ENCODE measurements at regions not wholly inside any gene's neighbourhood (a gene's known extent, or its start where the extent isn't known, plus 50 kb on each side); places are given as distances from the start of the nearest gene placed in this dataset.

DNA sequence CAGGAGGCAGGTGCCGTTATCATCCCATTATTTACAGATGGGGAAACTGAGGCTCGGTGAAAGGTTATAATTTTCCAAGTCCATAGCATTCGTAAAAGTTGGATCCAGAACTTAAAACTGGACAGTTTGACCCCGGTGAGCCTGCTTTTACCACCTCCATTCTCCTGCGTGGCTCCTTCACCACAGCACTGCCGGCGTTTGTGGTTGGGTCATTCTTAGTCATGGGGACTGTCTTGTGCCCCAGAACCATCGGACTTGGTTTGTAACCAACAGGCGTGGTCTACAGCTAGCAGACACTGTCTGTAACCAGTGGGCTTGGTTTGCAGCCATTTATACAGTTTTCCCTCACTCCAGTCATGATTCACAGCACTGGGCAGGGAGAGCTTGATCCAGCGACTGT, 511.3 kb downstream of the NPHP4 start:
- TF ChIP-seq POLR2A (IDR thresholded peaks at IDR 0.05) (no peak), EP300 (IDR thresholded peaks at IDR 0.05; ENCODE audit: low read depth) (no peak), CTCF (IDR thresholded peaks at IDR 0.05) (no peak), POLR2AphosphoS5 (IDR thresholded peaks at IDR 0.05) (no peak)
- peaks cover 10% of the 10 kb centered on the region for H3K27me3 ChIP-seq
- no peaks in the 10 kb centered on the region for H3K9me3 ChIP-seq
- WGBS, 2 donors (ENCODE audit: low coverage in 1 of 2) = 60 to 87% methylated on average over 1 to 10 of the region's 10 CpGs
- in situ Hi-C loops (cut with MboI; ENCODE audit: low pct_ligation_motif_present in 1 of 4, low pct_unique_long_range_greater_than_20kb in 1 of 4, low sequenced_read_pairs in 3 of 4) (no loop called here), intact Hi-C loops (cut with DNase I; ENCODE audit: low total_unique reads) (no loop called here)
- H3K4me1 ChIP-seq = no peaks in the 10 kb centered on the region
- no peak overlapping the region for H3K27ac ChIP-seq
- no peak for DNase-seq
- H3K4me3 ChIP-seq = no peak overlapping the region
- H3K36me3 ChIP-seq = no peaks in the 10 kb centered on the region

DNA sequence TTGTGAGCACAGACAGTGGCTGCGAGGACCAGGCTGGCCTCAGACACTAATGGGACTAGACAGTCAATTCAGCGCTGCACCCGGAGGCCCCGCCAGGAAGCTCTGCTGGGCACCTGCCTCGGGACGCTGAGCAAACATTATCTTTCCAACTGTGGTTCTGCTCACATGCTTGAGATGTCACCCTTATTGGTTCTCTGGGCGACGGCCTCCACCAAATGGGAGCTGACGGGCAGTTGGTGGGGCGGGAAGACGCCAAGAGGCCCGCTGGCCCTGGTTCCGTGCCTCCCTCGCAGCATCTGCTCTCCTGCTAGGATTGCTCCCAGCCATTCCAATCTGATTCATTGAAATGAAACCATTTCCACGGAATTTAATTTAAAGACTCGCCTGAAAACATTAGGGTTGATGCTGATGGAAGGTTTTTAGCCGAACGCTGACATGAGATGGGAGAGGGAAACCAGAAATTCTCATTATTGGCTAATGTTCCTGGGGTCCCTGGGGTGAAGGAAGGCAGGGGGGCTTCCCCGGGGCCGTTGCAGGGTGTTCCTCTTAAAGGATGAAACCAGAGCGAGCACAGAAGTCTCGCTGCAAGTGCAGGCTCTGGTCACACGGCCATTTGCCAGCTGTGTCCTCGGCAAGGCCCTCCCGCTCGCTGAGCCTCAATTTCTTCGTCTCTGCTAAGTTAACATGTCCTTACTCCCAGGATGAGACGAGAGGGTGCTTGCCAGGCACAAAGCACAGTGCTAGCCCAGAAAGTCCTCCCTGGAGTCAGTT, 512.2 kb downstream of the NPHP4 start:
- DNase-seq = no peak
- TF ChIP-seq CTCF (IDR thresholded peaks at IDR 0.05) = no peak
- TF ChIP-seq POLR2AphosphoS5 (IDR thresholded peaks at IDR 0.05) = no peak
- no peak for TF ChIP-seq POLR2A (IDR thresholded peaks at IDR 0.05)
- TF ChIP-seq EP300 (IDR thresholded peaks at IDR 0.05; ENCODE audit: low read depth) = no peak
- no peaks in the 10 kb centered on the region for H3K4me1 ChIP-seq
- intact Hi-C loops (cut with DNase I; ENCODE audit: low total_unique reads) (no loop called here), in situ Hi-C loops (cut with MboI; ENCODE audit: low pct_ligation_motif_present in 1 of 4, low pct_unique_long_range_greater_than_20kb in 1 of 4, low sequenced_read_pairs in 3 of 4) (no loop called here)
- no peak overlapping the region for H3K27ac ChIP-seq
- peaks cover 10% of the 10 kb centered on the region for H3K27me3 ChIP-seq
- H3K36me3 ChIP-seq = no peaks in the 10 kb centered on the region
- 73 to 76% methylated on average over 5 to 28 of the region's 28 CpGs for WGBS, 2 donors (ENCODE audit: low coverage in 1 of 2)
- H3K4me3 ChIP-seq = no peak overlapping the region
- H3K9me3 ChIP-seq = no peaks in the 10 kb centered on the region

DNA sequence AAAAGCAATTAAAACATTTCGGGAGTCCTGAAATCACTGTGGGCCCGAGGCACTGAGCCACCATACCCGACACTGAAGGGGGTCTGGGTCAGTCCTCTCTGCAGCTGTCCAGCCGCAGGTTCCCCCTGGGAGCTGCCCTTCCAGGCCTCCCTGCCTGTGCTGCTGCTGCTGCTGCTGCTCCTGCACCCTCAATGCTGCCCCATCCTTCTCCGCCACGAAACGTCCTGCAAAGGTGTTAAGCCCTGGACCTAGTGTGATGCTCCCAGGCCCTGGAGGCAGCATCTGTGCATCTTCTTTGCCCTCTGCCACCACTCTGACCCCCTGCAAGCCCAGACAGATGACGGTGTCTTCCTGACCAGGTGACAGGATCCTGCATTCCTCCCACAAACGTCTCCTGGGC, 513.3 kb downstream of the NPHP4 start:
- intact Hi-C loops (cut with DNase I; ENCODE audit: low total_unique reads) (no loop called here), in situ Hi-C loops (cut with MboI; ENCODE audit: low pct_ligation_motif_present in 1 of 4, low pct_unique_long_range_greater_than_20kb in 1 of 4, low sequenced_read_pairs in 3 of 4) (no loop called here)
- peaks cover 10% of the 10 kb centered on the region for H3K27me3 ChIP-seq
- 73 to 76% methylated on average over 3 to 9 of the region's 9 CpGs for WGBS, 2 donors (ENCODE audit: low coverage in 1 of 2)
- TF ChIP-seq CTCF (IDR thresholded peaks at IDR 0.05) (no peak), POLR2A (IDR thresholded peaks at IDR 0.05) (no peak), EP300 (IDR thresholded peaks at IDR 0.05; ENCODE audit: low read depth) (no peak), POLR2AphosphoS5 (IDR thresholded peaks at IDR 0.05) (no peak)
- no peak overlapping the region for H3K4me3 ChIP-seq
- H3K36me3 ChIP-seq = no peaks in the 10 kb centered on the region
- no peaks in the 10 kb centered on the region for H3K4me1 ChIP-seq
- H3K9me3 ChIP-seq = no peaks in the 10 kb centered on the region
- no peak overlapping the region for H3K27ac ChIP-seq
- DNase-seq = no peak

GRCh38 chr1:5478156-5478695, 514.0 kb downstream of the NPHP4 start:
- in situ Hi-C loops (cut with MboI; ENCODE audit: low pct_ligation_motif_present in 1 of 4, low pct_unique_long_range_greater_than_20kb in 1 of 4, low sequenced_read_pairs in 3 of 4) = no loop called here
- H3K4me1 ChIP-seq = no peaks in the 10 kb centered on the region
- no peaks in the 10 kb centered on the region for H3K36me3 ChIP-seq
- DNase-seq = no peak
- no peak for TF ChIP-seq POLR2A (IDR thresholded peaks at IDR 0.05)
- no peak for TF ChIP-seq POLR2AphosphoS5 (IDR thresholded peaks at IDR 0.05)
- TF ChIP-seq CTCF (IDR thresholded peaks at IDR 0.05) = no peak
- no peak for TF ChIP-seq EP300 (IDR thresholded peaks at IDR 0.05; ENCODE audit: low read depth)
- 70% methylated on average over 6 of the region's 6 CpGs; no CpG with 5 or more reads in 1 of the 2 donors for WGBS, 2 donors (ENCODE audit: low coverage in 1 of 2)
- H3K4me3 ChIP-seq = no peak overlapping the region
- intact Hi-C loops (cut with DNase I; ENCODE audit: low total_unique reads) = no loop called here
- H3K27ac ChIP-seq = no peak overlapping the region
- no peaks in the 10 kb centered on the region for H3K9me3 ChIP-seq
- H3K27me3 ChIP-seq = peaks cover 10% of the 10 kb centered on the region
